Adrenal gland (tissue), 9 donors: ENCODE measurements at regions not wholly inside any gene's neighbourhood (a gene's known extent, or its start where the extent isn't known, plus 50 kb on each side); places are given as distances from the start of the nearest gene placed in this dataset.
"Not testable (repeated sequence)": the region's sequence is repeated elsewhere in the genome, so short reads cannot be mapped to it uniquely, and the experiment has no call there.

Source experiments
- DNase-seq, 7 donors: peaks; one replicate each; pipeline ENCODE4 v3.0.0-alpha.2; 2019 to 2020
- H3K27ac ChIP-seq, 5 donors: fragments of 200-600 bp; sonication (generic) in 4 of 5; 1 replicate in 3 of 5; 2 replicates in 2 of 5; pipeline versions ENCODE4 v1.5.1 to v1.8.0; 2016 to 2020; ENCODE audit warnings: mild to moderate bottlenecking in 1 of 5
- H3K27me3 ChIP-seq: fragments of 200-600 bp; 2 replicates; pipeline ENCODE4 v1.8.0; 2021
- H3K36me3 ChIP-seq, 2 donors: fragments of 200-600 bp; replicated peaks in 1 of 2; 1 replicate in 1 of 2; 2 replicates in 1 of 2; pipeline versions ENCODE4 v1.5.1 to v1.8.0; 2018 to 2022
- H3K4me1 ChIP-seq, 2 donors: fragments of 200-600 bp; replicated peaks in 1 of 2; 1 replicate in 1 of 2; 2 replicates in 1 of 2; pipeline versions ENCODE4 v1.5.1 to v1.8.0; 2018 to 2021
- H3K4me3 ChIP-seq, 4 donors: fragments of 200-600 bp; sonication (generic) in 3 of 4; one replicate each; pipeline ENCODE4 v1.5.1; 2016 to 2018
- H3K9me3 ChIP-seq, 3 donors: fragments of 200-600 bp; sonication (generic) in 1 of 3; replicated peaks in 1 of 3; 1 replicate in 2 of 3; 2 replicates in 1 of 3; pipeline versions ENCODE4 v1.5.1 to v1.8.0; 2016 to 2021
- CTCF ChIP-seq, 6 experiments: fragments of 450-650 bp in 4 of 6; fragments of 200-600 bp in 2 of 6; sonication (generic) in 1 of 6; IDR thresholded peaks; 1 replicate in 5 of 6; 2 replicates in 1 of 6; pipeline versions ENCODE4 v1.5.1 to v1.8.0; 2016 to 2021; ENCODE audit warnings: antibody characterized with exemption in 6 of 6, mild to moderate bottlenecking in 2 of 6, moderate library complexity in 1 of 6
- POLR2A ChIP-seq, 2 donors: fragments of 450-650 bp; IDR thresholded peaks; one replicate each; pipeline ENCODE4 v1.6.1; 2017; ENCODE audit warnings: antibody characterized with exemption in 2 of 2, mild to moderate bottlenecking in 2 of 2, moderate library complexity in 1 of 2
- WGBS, 4 donors: extraction: QIAGEN DNeasy Blood & Tissue Kit in 2 of 4; methylation state at CpG; one replicate each; pipeline versions ENCODE4 v1.1.5 to v1.1.7; 2013 to 2017; 5-methylcytosine and 5-hydroxymethylcytosine counted together
- intact Hi-C, 2 donors: fragments of 100-400 bp; cut with DNase I; formaldehyde crosslinking; loops; one replicate each; pipeline versions ENCODE4 v1.14.1 to v1.15.0; 2022 to 2023
- donor health status: healthy with polysubstance abuse.
- donor health status: Bipolar disorder and iron deficiency.
- donor health status: DM: yes; HTN: yes; CAD: no.
- donor health status: DM: no; HTN: no; CAD: no.
- donor health status: DM: no; HTN: no; CAD: no.

- no peak for DNase-seq
- Histone ChIP-seq H3K4me3 (no peak overlapping the region), H3K9me3 (no peaks in the 10 kb centered on the region), H3K27me3 (no peaks in the 10 kb centered on the region), H3K27ac (no peak overlapping the region), H3K36me3 (no peaks in the 10 kb centered on the region), H3K4me1 (no peaks in the 10 kb centered on the region)
- TF ChIP-seq POLR2A (IDR thresholded peaks at IDR 0.05) (no peak), CTCF (IDR thresholded peaks at IDR 0.05) (no peak)
- intact Hi-C loops: loop anchor here in 1 of 2 donors (5.0 kb wide), 1 partner anchor 192 kb away; no protein-coding TSS in a partner anchor
- 70 to 87% (median 75%) methylated on average over 14 to 18 of the region's 18 CpGs for WGBS, 4 donors
Measured at GRCh38 chr9:124130277-124131075, 118.9 kb downstream of the LHX2 start.

GRCh38 chr9:124131518-124131917 is 120.0 kb downstream of the LHX2 start:
- H3K9me3 ChIP-seq, H3K27me3 ChIP-seq, H3K36me3 ChIP-seq, DNase-seq, H3K4me1 ChIP-seq, H3K27ac ChIP-seq, H3K4me3 ChIP-seq: not testable (repeated sequence)
- intact Hi-C loops: loop anchor here in 1 of 2 donors (5.0 kb wide), 1 partner anchor 191 kb away; no protein-coding TSS in a partner anchor
- 81 to 92% (median 83%) methylated on average over 7 of the region's 7 CpGs for WGBS, 4 donors

- Histone ChIP-seq H3K27me3 (no peaks in the 10 kb centered on the region), H3K36me3 (no peaks in the 10 kb centered on the region), H3K9me3 (no peaks in the 10 kb centered on the region), H3K4me1 (no peaks in the 10 kb centered on the region), H3K27ac (no peak overlapping the region), H3K4me3 (no peak overlapping the region)
- no peak for DNase-seq
- intact Hi-C loops: loop anchor here in 1 of 2 donors (5.0 kb wide), 1 partner anchor 190 kb away; no protein-coding TSS in a partner anchor
- WGBS, 4 donors: 78 to 89% (median 84%) methylated on average over 10 of the region's 10 CpGs
- TF ChIP-seq CTCF (IDR thresholded peaks at IDR 0.05): no peak
- no peak for TF ChIP-seq POLR2A (IDR thresholded peaks at IDR 0.05)
Measured at GRCh38 chr9:124132671-124133147, 121.1 kb downstream of the LHX2 start.

GRCh38 chr9:124133727-124134126 is 122.2 kb downstream of the LHX2 start:
- Histone ChIP-seq H3K4me3 (no peak overlapping the region), H3K27me3 (no peaks in the 10 kb centered on the region), H3K9me3 (no peaks in the 10 kb centered on the region), H3K4me1 (no peaks in the 10 kb centered on the region), H3K27ac (no peak overlapping the region), H3K36me3 (no peaks in the 10 kb centered on the region)
- TF ChIP-seq CTCF (IDR thresholded peaks at IDR 0.05) (peak in 3 of 6 experiments; percentile 9 to 42 (median 25)), POLR2A (IDR thresholded peaks at IDR 0.05) (no peak)
- 40 to 69% (median 57%) methylated on average over 3 to 6 of the region's 6 CpGs for WGBS, 4 donors
- intact Hi-C loops: loop anchor here in 1 of 2 donors (5.0 kb wide), 1 partner anchor 189 kb away; no protein-coding TSS in a partner anchor
- DNase-seq: peak in 6 of 7 donors; percentile 23 to 68 (median 30)
